Cardiac muscle cell (in vitro differentiated cells and primary cell): ENCODE measurements at regions not wholly inside any gene's neighbourhood (a gene's known extent, or its start where the extent isn't known, plus 50 kb on each side); places are given as distances from the start of the nearest gene placed in this dataset.

Experiments
- DNase-seq, 2 donors: peaks; one replicate each; pipeline versions ENCODE4 v3.0.0 to v3.0.0-alpha.2; 2010 to 2017; ENCODE audit warnings: low read depth in 1 of 2, low spot score in 1 of 2
- H3K27ac ChIP-seq: fragments of 200-600 bp; sonication (generic); 2 replicates; pipeline ENCODE4 v1.5.1; 2016
- H3K27me3 ChIP-seq: fragments of 200-600 bp; sonication (generic); 2 replicates; pipeline ENCODE4 v1.6.0; 2016; ENCODE audit warnings: control low read depth
- H3K36me3 ChIP-seq: fragments of 200-600 bp; sonication (generic); 2 replicates; pipeline ENCODE4 v1.5.1; 2016; ENCODE audit warnings: control low read depth
- H3K4me1 ChIP-seq: fragments of 200-600 bp; sonication (generic); 2 replicates; pipeline ENCODE4 v1.8.1; 2017; ENCODE audit warnings: low read depth, mild to moderate bottlenecking, mixed run types
- H3K4me3 ChIP-seq: fragments of 200-600 bp; sonication (generic); 2 replicates; pipeline ENCODE4 v1.5.1; 2016; ENCODE audit warnings: mild to moderate bottlenecking
- H3K9me3 ChIP-seq: fragments of 200-600 bp; sonication (generic); 2 replicates; pipeline ENCODE4 v1.5.1; 2017; ENCODE audit warnings: low read depth, mild to moderate bottlenecking, control low read depth
- TF ChIP-seq, protein P1 (sequence below): IDR thresholded peaks from 2 replicates; pipeline ENCODE4 v1.5.1; 2012; ENCODE audit warnings: low read depth, mild to moderate bottlenecking, low read length

DNA sequence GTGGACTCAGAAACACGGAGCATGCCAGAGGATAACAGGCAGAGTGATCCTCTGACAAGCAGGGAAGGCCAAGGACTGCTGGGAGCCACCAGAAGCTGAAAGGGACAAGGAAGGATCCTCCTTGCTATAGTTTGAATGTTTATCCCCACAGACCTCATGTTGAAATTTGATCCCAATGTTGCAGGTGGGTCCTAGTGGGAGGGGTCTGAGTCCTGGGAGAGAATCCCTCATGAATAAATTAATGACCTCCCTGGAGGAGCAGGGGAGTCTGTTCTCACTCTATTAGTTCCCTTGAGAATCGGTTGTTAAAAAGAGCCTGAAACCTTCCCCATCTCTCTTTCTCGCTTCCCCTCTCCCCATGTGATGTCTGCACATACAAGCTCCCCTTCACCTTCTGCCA lies 124.4 kb downstream of the FBXO15 start:
- H3K4me3 ChIP-seq: no peak overlapping the region
- no peaks in the 10 kb centered on the region for H3K4me1 ChIP-seq
- no peaks in the 10 kb centered on the region for H3K27me3 ChIP-seq
- DNase-seq: no peak
- TF ChIP-seq, protein P1, sequence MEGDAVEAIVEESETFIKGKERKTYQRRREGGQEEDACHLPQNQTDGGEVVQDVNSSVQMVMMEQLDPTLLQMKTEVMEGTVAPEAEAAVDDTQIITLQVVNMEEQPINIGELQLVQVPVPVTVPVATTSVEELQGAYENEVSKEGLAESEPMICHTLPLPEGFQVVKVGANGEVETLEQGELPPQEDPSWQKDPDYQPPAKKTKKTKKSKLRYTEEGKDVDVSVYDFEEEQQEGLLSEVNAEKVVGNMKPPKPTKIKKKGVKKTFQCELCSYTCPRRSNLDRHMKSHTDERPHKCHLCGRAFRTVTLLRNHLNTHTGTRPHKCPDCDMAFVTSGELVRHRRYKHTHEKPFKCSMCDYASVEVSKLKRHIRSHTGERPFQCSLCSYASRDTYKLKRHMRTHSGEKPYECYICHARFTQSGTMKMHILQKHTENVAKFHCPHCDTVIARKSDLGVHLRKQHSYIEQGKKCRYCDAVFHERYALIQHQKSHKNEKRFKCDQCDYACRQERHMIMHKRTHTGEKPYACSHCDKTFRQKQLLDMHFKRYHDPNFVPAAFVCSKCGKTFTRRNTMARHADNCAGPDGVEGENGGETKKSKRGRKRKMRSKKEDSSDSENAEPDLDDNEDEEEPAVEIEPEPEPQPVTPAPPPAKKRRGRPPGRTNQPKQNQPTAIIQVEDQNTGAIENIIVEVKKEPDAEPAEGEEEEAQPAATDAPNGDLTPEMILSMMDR: no peak
- no peaks in the 10 kb centered on the region for H3K36me3 ChIP-seq
- H3K9me3 ChIP-seq: no peaks in the 10 kb centered on the region
- H3K27ac ChIP-seq: no peak overlapping the region

DNA sequence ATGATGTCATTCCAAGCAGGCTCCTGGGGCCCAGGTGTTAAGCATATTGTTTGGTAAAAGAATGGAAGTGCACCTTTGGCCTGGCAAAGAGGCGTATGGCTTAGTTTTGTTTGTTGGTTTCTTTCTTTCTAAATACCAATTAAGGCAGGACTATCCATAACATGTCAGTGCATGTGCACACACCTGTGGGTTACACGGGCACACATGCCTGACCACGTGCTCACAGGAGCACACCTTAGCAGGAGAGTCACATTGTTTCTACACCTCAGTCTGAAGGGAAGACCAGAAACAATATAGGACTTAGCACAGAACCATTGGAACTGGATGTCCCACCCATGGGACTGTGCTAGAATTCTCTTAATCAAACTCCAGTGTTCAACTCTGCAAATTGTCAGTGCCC lies 127.8 kb downstream of the FBXO15 start:
- no peaks in the 10 kb centered on the region for H3K36me3 ChIP-seq
- H3K27ac ChIP-seq: no peak overlapping the region
- H3K9me3 ChIP-seq: no peaks in the 10 kb centered on the region
- DNase-seq: no peak
- TF ChIP-seq, protein P1: no peak
- H3K27me3 ChIP-seq: no peaks in the 10 kb centered on the region
- no peak overlapping the region for H3K4me3 ChIP-seq
- no peaks in the 10 kb centered on the region for H3K4me1 ChIP-seq

DNA sequence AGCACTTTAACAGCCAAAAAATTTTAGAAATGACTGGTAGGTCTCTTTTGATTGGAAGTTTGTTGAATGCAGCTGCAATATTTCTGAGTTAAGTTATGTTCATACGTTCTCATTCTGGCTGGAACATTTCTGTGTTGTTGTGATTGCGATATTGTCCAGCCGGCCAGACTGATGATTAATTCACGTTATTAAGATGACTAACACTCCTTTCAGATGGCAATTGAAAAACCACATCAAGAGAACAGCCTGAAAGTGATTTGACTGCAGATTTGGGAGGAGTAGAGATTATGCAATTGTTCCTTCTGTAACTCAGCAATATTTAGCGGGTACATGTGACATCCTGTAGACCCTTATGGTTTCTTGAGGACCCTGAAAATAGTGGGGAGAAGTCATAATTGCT lies 133.7 kb downstream of the FBXO15 start:
- TF ChIP-seq, protein P1: no peak
- peak in 1 of 2 donors; percentile 88 for DNase-seq
- no peaks in the 10 kb centered on the region for H3K27me3 ChIP-seq
- no peaks in the 10 kb centered on the region for H3K9me3 ChIP-seq
- no peaks in the 10 kb centered on the region for H3K36me3 ChIP-seq
- no peak overlapping the region for H3K4me3 ChIP-seq
- no peaks in the 10 kb centered on the region for H3K4me1 ChIP-seq
- no peak overlapping the region for H3K27ac ChIP-seq

DNA sequence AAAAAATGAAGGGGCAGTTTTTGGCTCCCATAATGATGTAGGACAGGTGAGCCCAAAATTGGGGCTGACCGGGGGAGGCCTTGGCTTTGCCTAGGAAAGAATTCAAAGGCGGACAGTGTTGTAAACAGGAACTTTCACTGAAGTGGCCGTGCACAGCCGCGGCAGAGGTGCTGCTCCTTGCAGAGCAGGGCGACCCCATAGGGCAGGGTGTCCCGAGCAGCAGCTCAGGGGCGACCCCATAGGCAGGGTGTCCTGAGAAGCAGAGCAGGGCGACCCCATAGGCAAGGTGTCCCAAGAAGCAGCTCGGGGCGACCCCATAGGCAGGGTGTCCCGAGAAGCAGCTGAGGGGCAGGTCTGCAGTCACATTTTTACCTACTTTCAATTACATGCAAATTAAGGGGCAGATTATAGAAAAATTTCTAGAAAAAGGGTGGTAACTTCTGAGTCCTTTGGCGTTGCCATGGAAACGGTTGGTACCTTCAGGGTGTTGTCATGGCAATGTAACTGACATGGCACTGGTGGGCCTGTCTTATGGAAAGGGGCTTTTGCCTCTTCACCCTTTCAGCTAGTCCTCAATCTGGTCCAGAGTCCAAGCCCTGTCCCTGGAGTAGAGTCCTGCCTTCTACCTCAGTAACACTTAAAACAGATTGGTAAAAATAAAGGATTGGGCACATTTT lies 134.5 kb downstream of the FBXO15 start:
- no peak overlapping the region for H3K4me3 ChIP-seq
- no peaks in the 10 kb centered on the region for H3K36me3 ChIP-seq
- H3K9me3 ChIP-seq: no peaks in the 10 kb centered on the region
- DNase-seq: peak in 1 of 2 donors; percentile 3
- no peak overlapping the region for H3K27ac ChIP-seq
- TF ChIP-seq, protein P1: no peak
- H3K27me3 ChIP-seq: no peaks in the 10 kb centered on the region
- no peaks in the 10 kb centered on the region for H3K4me1 ChIP-seq

DNA sequence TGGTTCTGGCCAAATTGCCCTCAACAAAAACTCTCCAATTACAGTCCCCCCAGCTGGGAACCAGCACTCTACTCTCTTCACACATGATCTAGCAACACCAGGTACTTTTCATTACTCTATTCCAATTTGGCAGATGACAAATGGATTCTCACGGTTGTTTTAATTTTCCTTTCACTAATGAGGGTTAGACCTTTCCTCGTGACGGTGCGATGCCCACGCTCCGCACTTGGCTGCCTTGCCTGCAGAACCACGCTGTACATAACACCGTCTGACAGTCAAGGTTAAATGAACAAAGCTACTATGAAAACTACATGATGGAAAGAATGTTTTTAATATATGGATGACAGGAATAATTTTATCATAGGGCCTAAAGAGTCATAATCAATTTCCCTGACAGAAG lies 141.5 kb downstream of the FBXO15 start:
- TF ChIP-seq, protein P1: no peak
- H3K27ac ChIP-seq: no peak overlapping the region
- no peaks in the 10 kb centered on the region for H3K9me3 ChIP-seq
- no peaks in the 10 kb centered on the region for H3K36me3 ChIP-seq
- no peaks in the 10 kb centered on the region for H3K27me3 ChIP-seq
- no peaks in the 10 kb centered on the region for H3K4me1 ChIP-seq
- DNase-seq: no peak
- H3K4me3 ChIP-seq: no peak overlapping the region
